ENCODE measurements at regions not wholly inside any gene's neighbourhood (a gene's known extent, or its start where the extent isn't known, plus 50 kb on each side); places are given as distances from the start of the nearest gene placed in this dataset.

- Histone ChIP-seq H3K9me3 (ENCODE audit: low read depth) (no peaks in the 10 kb centered on the region), H3K27me3 (peaks cover 13% of the 10 kb centered on the region), H3K27ac (no peak overlapping the region), H3K4me1 (ENCODE audit: low read depth) (no peaks in the 10 kb centered on the region), H3K36me3 (no peaks in the 10 kb centered on the region), H3K4me3 (no peak overlapping the region)
- no peak for DNase-seq (ENCODE audit: low read depth in 1 of 2, low spot score in 1 of 2)
- no peak for TF ChIP-seq CTCF (IDR thresholded peaks at IDR 0.05; ENCODE audit: low read depth, low read length)
Observed at GRCh38 chr6:166778776-166779175, 151.7 kb upstream of the RPS6KA2 start.

- TF ChIP-seq CTCF (IDR thresholded peaks at IDR 0.05; ENCODE audit: low read depth, low read length), result no peak
- Histone ChIP-seq H3K27ac (no peak overlapping the region), H3K36me3 (no peaks in the 10 kb centered on the region), H3K4me3 (no peak overlapping the region), H3K9me3 (ENCODE audit: low read depth) (no peaks in the 10 kb centered on the region), H3K4me1 (ENCODE audit: low read depth) (no peaks in the 10 kb centered on the region), H3K27me3 (peaks cover 13% of the 10 kb centered on the region)
- no peak for DNase-seq (ENCODE audit: low read depth in 1 of 2, low spot score in 1 of 2)
Observed at GRCh38 chr6:166778046-166778445, 151.0 kb upstream of the RPS6KA2 start.

GRCh38 chr6:166777096-166777630 is 150.1 kb upstream of the RPS6KA2 start:
- no peak for DNase-seq (ENCODE audit: low read depth in 1 of 2, low spot score in 1 of 2)
- Histone ChIP-seq H3K27ac (no peak overlapping the region), H3K4me3 (no peak overlapping the region), H3K27me3 (peaks cover 13% of the 10 kb centered on the region), H3K4me1 (ENCODE audit: low read depth) (no peaks in the 10 kb centered on the region), H3K36me3 (no peaks in the 10 kb centered on the region), H3K9me3 (ENCODE audit: low read depth) (no peaks in the 10 kb centered on the region)
- TF ChIP-seq CTCF (IDR thresholded peaks at IDR 0.05; ENCODE audit: low read depth, low read length), result no peak

- TF ChIP-seq CTCF (IDR thresholded peaks at IDR 0.05; ENCODE audit: low read depth, low read length), result no peak
- Histone ChIP-seq H3K4me1 (ENCODE audit: low read depth) (no peaks in the 10 kb centered on the region), H3K27ac (no peak overlapping the region), H3K36me3 (no peaks in the 10 kb centered on the region), H3K9me3 (ENCODE audit: low read depth) (no peaks in the 10 kb centered on the region), H3K4me3 (no peak overlapping the region), H3K27me3 (peaks cover 17% of the 10 kb centered on the region)
- no peak for DNase-seq (ENCODE audit: low read depth in 1 of 2, low spot score in 1 of 2)
Observed at GRCh38 chr6:166776571-166776970, 149.5 kb upstream of the RPS6KA2 start.

GRCh38 chr6:166775923-166776220 is 148.8 kb upstream of the RPS6KA2 start:
- no peaks in the 10 kb centered on the region for H3K4me1 ChIP-seq (ENCODE audit: low read depth)
- TF ChIP-seq CTCF (IDR thresholded peaks at IDR 0.05; ENCODE audit: low read depth, low read length), result no peak

More at GRCh38 chr6:166775923-166776220, 148.8 kb upstream of the RPS6KA2 start:
- Histone ChIP-seq H3K9me3 (ENCODE audit: low read depth) (no peaks in the 10 kb centered on the region), H3K36me3 (no peaks in the 10 kb centered on the region), H3K27ac (no peak overlapping the region), H3K4me3 (no peak overlapping the region), H3K27me3 (peaks cover 17% of the 10 kb centered on the region)
- DNase-seq (ENCODE audit: low read depth in 1 of 2, low spot score in 1 of 2), result no peak

Measured in cardiac muscle cell (in vitro differentiated cells and primary cell).